Stomach (tissue), 8 donors: ENCODE measurements at regions not wholly inside any gene's neighbourhood (a gene's known extent, or its start where the extent isn't known, plus 50 kb on each side); places are given as distances from the start of the nearest gene placed in this dataset.

Experiments used
- DNase-seq, 2 donors: peaks; one replicate each; pipeline versions ENCODE4 v3.0.0 to v3.0.0-alpha.2; 2013 to 2019
- H3K27ac ChIP-seq, 5 donors: fragments of 200-600 bp in 4 of 5; sonication (generic) in 4 of 5; one replicate each; pipeline ENCODE4 v1.5.1; 2013 to 2019; ENCODE audit warnings: mild to moderate bottlenecking in 1 of 5, moderate library complexity in 1 of 5
- H3K27me3 ChIP-seq, 3 donors: fragments of 200-600 bp; sonication (generic); one replicate each; pipeline ENCODE4 v1.5.1; 2017 to 2019; ENCODE audit warnings: mixed run types in 1 of 3
- H3K36me3 ChIP-seq, 4 donors: fragments of 200-600 bp; sonication (generic); 1 replicate in 3 of 4; 2 replicates in 1 of 4; pipeline ENCODE4 v1.5.1; 2016 to 2019
- H3K4me1 ChIP-seq, 4 donors: fragments of 200-600 bp; sonication (generic); one replicate each; pipeline ENCODE4 v1.5.1; 2016 to 2019
- H3K4me3 ChIP-seq, 4 donors: fragments of 200-600 bp; sonication (generic) in 3 of 4; one replicate each; pipeline ENCODE4 v1.5.1; 2016 to 2019; ENCODE audit warnings: mild to moderate bottlenecking in 1 of 4
- H3K9me3 ChIP-seq, 4 donors: fragments of 200-600 bp; sonication (generic); one replicate each; pipeline ENCODE4 v1.5.1; 2016 to 2019
- EP300 ChIP-seq: sonication (generic); formaldehyde crosslinking; IDR thresholded peaks from one replicate; pipeline ENCODE4 v1.6.1; 2017; ENCODE audit warnings: antibody characterized with exemption
- POLR2A ChIP-seq, 4 donors: fragments of 450-650 bp; IDR thresholded peaks; one replicate each; pipeline ENCODE4 v1.6.1; 2016; ENCODE audit warnings: antibody characterized with exemption in 4 of 4, control low read depth in 2 of 4, mild to moderate bottlenecking in 1 of 4, moderate library complexity in 1 of 4
- POLR2AphosphoS5 ChIP-seq, 3 donors: sonication (generic); formaldehyde crosslinking; IDR thresholded peaks; one replicate each; pipeline ENCODE4 v1.6.1; 2016; ENCODE audit warnings: antibody characterized with exemption in 3 of 3
- WGBS, 5 donors: extraction: QIAGEN DNeasy Blood & Tissue Kit in 3 of 5; methylation state at CpG; one replicate each; pipeline versions ENCODE4 v1.1.5 to v1.1.7; 2013 to 2018; 5-methylcytosine and 5-hydroxymethylcytosine counted together
- intact Hi-C: fragments of 100-400 bp; cut with DNase I; formaldehyde crosslinking; loops from one replicate; pipeline ENCODE4 v1.15.1; 2023; ENCODE audit warnings: low total_unique reads
- TF ChIP-seq, protein P1 (sequence below), 7 experiments: fragments of 450-650 bp in 4 of 7; fragments of 200-600 bp in 3 of 7; sonication (generic) in 3 of 7; IDR thresholded peaks; one replicate each; pipeline ENCODE4 v1.5.1; 2016 to 2019; ENCODE audit warnings: antibody characterized with exemption in 7 of 7, control low read depth in 2 of 7, mild to moderate bottlenecking in 1 of 7
- donor health status: healthy with polysubstance abuse.
- donor health status: Bipolar disorder and iron deficiency.
- donor health status: healthy.

DNA sequence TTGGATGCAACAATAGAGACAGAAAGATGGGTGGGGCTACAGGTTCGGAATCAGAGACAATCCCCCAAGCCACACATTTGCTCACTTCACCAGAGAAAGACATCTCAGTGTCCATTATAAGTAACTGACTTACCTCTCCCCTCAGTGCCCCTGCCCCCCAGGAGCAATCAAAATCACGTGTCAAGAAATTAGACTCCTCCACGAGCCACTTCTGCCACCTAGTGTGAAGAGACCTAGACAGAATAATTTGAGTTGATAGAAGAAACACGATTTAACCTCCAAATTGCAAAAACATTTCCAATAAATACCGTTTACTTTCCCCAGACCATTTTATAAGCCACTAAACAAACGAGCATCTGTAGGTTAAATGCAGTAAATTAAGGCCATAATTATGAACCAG is 123.2 kb downstream of the SLC30A10 start:
- intact Hi-C loops: no loop called here
- TF ChIP-seq, protein P1, sequence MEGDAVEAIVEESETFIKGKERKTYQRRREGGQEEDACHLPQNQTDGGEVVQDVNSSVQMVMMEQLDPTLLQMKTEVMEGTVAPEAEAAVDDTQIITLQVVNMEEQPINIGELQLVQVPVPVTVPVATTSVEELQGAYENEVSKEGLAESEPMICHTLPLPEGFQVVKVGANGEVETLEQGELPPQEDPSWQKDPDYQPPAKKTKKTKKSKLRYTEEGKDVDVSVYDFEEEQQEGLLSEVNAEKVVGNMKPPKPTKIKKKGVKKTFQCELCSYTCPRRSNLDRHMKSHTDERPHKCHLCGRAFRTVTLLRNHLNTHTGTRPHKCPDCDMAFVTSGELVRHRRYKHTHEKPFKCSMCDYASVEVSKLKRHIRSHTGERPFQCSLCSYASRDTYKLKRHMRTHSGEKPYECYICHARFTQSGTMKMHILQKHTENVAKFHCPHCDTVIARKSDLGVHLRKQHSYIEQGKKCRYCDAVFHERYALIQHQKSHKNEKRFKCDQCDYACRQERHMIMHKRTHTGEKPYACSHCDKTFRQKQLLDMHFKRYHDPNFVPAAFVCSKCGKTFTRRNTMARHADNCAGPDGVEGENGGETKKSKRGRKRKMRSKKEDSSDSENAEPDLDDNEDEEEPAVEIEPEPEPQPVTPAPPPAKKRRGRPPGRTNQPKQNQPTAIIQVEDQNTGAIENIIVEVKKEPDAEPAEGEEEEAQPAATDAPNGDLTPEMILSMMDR (IDR thresholded peaks at IDR 0.05): no peak
- no peak for TF ChIP-seq POLR2AphosphoS5 (IDR thresholded peaks at IDR 0.05)
- TF ChIP-seq EP300: no peak
- no peak for TF ChIP-seq POLR2A (IDR thresholded peaks at IDR 0.05)
- Histone ChIP-seq H3K27ac (no peak overlapping the region), H3K36me3 (no peaks in the 10 kb centered on the region), H3K4me3 (no peak overlapping the region), H3K9me3 (no peaks in the 10 kb centered on the region), H3K27me3 (peaks cover 0 to 9% (median 0%) of the 10 kb centered on the region in 3 donors), H3K4me1 (no peaks in the 10 kb centered on the region)
- DNase-seq: no peak
- 42 to 59% (median 53%) methylated on average over 6 of the region's 6 CpGs for WGBS, 5 donors

DNA sequence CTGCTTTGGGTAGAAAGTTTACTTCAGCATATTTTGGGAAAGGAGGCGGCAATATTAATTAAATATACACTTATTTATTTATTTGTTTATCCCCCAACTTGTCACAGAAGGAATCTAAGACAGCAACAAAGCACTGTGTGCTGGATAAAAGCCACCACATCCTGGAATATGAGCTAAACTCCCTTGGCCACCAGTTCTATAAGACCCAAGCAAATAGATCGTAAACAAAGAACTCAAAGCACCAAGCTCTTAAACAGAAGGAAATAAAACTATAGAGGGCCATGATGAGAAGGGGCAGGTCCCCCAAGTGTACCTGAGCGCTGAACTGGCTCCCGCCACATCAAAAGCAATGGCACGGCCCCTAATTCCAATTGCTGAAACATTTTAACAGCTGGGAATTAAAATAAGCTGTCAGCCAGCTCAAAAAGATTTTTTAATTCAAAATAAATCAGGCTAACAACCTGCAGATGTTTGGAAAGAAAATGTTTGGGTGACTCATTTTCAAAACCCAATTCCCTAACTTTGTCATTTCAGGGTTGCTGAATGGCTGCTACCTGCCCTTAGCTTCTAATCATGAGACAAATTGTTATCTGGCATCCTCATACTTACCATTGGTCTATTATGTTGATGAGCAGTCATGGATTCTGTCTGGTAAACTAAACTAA is 127.1 kb downstream of the SLC30A10 start:
- H3K4me3 ChIP-seq: no peak overlapping the region
- TF ChIP-seq, protein P1 (IDR thresholded peaks at IDR 0.05): no peak
- no peak for TF ChIP-seq EP300
- TF ChIP-seq POLR2A (IDR thresholded peaks at IDR 0.05): no peak
- no peak for TF ChIP-seq POLR2AphosphoS5 (IDR thresholded peaks at IDR 0.05)
- intact Hi-C loops: no loop called here
- no peak overlapping the region for H3K27ac ChIP-seq
- no peaks in the 10 kb centered on the region for H3K9me3 ChIP-seq
- WGBS, 5 donors: 67 to 77% (median 72%) methylated on average over 5 of the region's 5 CpGs
- no peaks in the 10 kb centered on the region for H3K36me3 ChIP-seq
- no peak for DNase-seq
- no peaks in the 10 kb centered on the region for H3K4me1 ChIP-seq
- no peaks in the 10 kb centered on the region for H3K27me3 ChIP-seq

DNA sequence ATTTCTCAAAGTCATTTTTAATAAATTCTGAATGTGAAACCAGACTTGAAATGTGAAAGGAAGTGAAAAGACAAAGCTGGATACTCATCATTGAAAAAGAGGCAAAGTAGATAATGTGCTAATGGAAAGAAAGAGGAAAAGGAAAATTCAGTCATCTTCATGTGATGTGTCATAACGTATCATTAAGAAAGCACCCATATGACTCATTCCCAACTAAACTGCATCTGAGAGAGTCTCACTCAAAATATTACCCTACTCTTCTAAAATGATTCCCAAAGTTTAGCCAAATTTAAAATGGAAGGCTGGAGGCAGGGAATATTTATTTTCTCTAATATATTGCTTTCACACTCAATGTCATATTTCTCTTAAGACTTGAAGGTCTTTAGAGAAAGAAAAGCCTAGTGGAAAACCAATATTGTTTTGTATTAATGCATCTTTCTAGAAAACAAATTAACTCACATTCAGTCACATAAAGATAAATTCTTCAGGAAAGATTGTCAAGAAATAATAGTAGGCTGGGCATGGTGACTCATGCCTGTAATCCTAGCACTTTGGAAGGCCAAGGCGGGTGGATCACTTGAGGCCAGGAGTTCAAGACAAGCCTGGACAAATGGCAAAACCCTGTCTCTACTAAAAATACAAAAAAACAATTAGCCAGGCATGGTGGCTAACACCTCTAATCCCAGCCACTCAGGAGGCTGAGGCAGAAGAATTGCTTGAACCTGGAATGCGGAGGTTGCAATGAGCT is 129.9 kb downstream of the SLC30A10 start:
- DNase-seq: no peak
- H3K9me3 ChIP-seq: no peaks in the 10 kb centered on the region
- intact Hi-C loops: no loop called here
- H3K36me3 ChIP-seq: no peaks in the 10 kb centered on the region
- no peaks in the 10 kb centered on the region for H3K27me3 ChIP-seq
- 65 to 85% (median 80%) methylated on average over 3 of the region's 3 CpGs for WGBS, 5 donors
- H3K27ac ChIP-seq: no peak overlapping the region
- no peaks in the 10 kb centered on the region for H3K4me1 ChIP-seq
- no peak overlapping the region for H3K4me3 ChIP-seq
- TF ChIP-seq EP300 (no peak), POLR2A (IDR thresholded peaks at IDR 0.05) (no peak), POLR2AphosphoS5 (IDR thresholded peaks at IDR 0.05) (no peak)
- TF ChIP-seq, protein P1 (IDR thresholded peaks at IDR 0.05): no peak

DNA sequence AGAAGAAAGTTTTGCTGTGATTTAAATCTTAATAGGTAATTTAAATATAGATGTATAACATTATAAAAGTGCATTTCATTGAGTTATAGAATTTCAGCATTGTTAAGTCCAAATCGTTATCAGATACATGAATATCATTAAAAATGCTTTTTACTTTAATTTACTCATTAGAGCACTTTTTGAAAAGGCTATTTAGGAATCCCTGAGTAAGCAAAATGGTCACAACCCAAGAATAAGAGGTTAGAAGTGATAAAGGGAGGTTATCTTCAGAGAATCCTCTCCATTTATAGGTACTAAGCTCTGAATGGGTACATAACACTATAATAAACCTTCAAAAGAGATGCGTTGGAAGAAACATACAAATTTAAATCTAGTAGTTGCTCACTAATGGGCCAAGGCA is 130.7 kb downstream of the SLC30A10 start:
- WGBS, 5 donors: 69 to 83% (median 79%) methylated on average over 2 of the region's 2 CpGs
- H3K9me3 ChIP-seq: no peaks in the 10 kb centered on the region
- DNase-seq: no peak
- TF ChIP-seq POLR2A (IDR thresholded peaks at IDR 0.05) (no peak), EP300 (no peak), POLR2AphosphoS5 (IDR thresholded peaks at IDR 0.05) (no peak)
- TF ChIP-seq, protein P1 (IDR thresholded peaks at IDR 0.05): no peak
- intact Hi-C loops: no loop called here
- no peak overlapping the region for H3K4me3 ChIP-seq
- H3K36me3 ChIP-seq: no peaks in the 10 kb centered on the region
- no peaks in the 10 kb centered on the region for H3K27me3 ChIP-seq
- H3K27ac ChIP-seq: no peak overlapping the region
- H3K4me1 ChIP-seq: no peaks in the 10 kb centered on the region
